Osteocyte (in vitro differentiated cells): ENCODE measurements at regions not wholly inside any gene's neighbourhood (a gene's known extent, or its start where the extent isn't known, plus 50 kb on each side); places are given as distances from the start of the nearest gene placed in this dataset.

Experiments
- DNase-seq: peaks from one replicate; pipeline ENCODE4 v3.0.0; 2021; ENCODE audit warnings: mixed read lengths; ENCODE audit not compliant: unreplicated experiment; ENCODE audit errors: extremely low spot score
- H3K27ac Mint-ChIP-seq: one replicate; pipeline ENCODE4 v1.8.0; 2021; ENCODE audit warnings: mild to moderate bottlenecking, mixed read lengths; ENCODE audit not compliant: unreplicated experiment
- H3K27me3 Mint-ChIP-seq: one replicate; pipeline ENCODE4 v1.8.0; 2021; ENCODE audit warnings: mixed read lengths; ENCODE audit not compliant: unreplicated experiment
- H3K36me3 Mint-ChIP-seq: one replicate; pipeline ENCODE4 v1.8.0; 2021; ENCODE audit warnings: mixed read lengths; ENCODE audit not compliant: unreplicated experiment
- H3K4me1 Mint-ChIP-seq: one replicate; pipeline ENCODE4 v1.8.0; 2021; ENCODE audit warnings: mixed read lengths; ENCODE audit not compliant: unreplicated experiment
- H3K4me3 Mint-ChIP-seq: one replicate; pipeline ENCODE4 v1.8.0; 2021; ENCODE audit warnings: mild to moderate bottlenecking, moderate library complexity, mixed read lengths; ENCODE audit not compliant: unreplicated experiment
- H3K9me3 Mint-ChIP-seq: one replicate; pipeline ENCODE4 v1.8.0; 2021; ENCODE audit warnings: mixed read lengths; ENCODE audit not compliant: unreplicated experiment
- TF ChIP-seq, protein P1 (sequence below): fragments of 200-600 bp; sonication (generic); IDR thresholded peaks from 2 replicates; pipeline ENCODE4 v1.5.0; 2021; ENCODE audit warnings: antibody characterized with exemption, mild to moderate bottlenecking, moderate library complexity

GRCh38 chr20:7346026-7346425, 578.5 kb downstream of the BMP2 start:
- Mint-ChIP-seq H3K27me3 (no peaks in the 10 kb centered on the region), H3K27ac (no peak overlapping the region), H3K9me3 (no peaks in the 10 kb centered on the region), H3K4me1 (no peaks in the 10 kb centered on the region), H3K4me3 (no peak overlapping the region), H3K36me3 (no peaks in the 10 kb centered on the region)
- TF ChIP-seq, protein P1, sequence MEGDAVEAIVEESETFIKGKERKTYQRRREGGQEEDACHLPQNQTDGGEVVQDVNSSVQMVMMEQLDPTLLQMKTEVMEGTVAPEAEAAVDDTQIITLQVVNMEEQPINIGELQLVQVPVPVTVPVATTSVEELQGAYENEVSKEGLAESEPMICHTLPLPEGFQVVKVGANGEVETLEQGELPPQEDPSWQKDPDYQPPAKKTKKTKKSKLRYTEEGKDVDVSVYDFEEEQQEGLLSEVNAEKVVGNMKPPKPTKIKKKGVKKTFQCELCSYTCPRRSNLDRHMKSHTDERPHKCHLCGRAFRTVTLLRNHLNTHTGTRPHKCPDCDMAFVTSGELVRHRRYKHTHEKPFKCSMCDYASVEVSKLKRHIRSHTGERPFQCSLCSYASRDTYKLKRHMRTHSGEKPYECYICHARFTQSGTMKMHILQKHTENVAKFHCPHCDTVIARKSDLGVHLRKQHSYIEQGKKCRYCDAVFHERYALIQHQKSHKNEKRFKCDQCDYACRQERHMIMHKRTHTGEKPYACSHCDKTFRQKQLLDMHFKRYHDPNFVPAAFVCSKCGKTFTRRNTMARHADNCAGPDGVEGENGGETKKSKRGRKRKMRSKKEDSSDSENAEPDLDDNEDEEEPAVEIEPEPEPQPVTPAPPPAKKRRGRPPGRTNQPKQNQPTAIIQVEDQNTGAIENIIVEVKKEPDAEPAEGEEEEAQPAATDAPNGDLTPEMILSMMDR, result no peak
- DNase-seq, result no peak

DNA sequence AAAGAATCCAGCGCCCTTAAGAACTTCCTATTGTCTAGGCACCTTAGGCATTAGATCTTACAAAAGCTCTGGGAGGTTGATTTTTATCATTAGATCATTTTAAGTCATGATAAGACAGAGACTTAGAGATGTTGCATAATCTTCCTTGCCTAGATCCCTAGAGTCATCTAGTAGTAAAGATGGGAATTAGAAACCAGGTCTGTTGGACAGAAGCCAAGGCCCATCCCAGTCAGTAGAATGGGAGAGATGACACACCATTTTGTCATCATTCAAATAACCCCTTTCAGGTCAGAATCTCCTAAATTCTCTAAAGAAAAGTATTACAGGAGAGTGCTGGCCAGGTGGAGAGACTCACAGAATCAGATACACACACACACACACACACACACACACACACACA, 579.1 kb downstream of the BMP2 start:
- Mint-ChIP-seq H3K4me3 (no peak overlapping the region), H3K36me3 (no peaks in the 10 kb centered on the region), H3K9me3 (no peaks in the 10 kb centered on the region), H3K27me3 (no peaks in the 10 kb centered on the region), H3K27ac (no peak overlapping the region), H3K4me1 (no peaks in the 10 kb centered on the region)
- TF ChIP-seq, protein P1, result no peak
- DNase-seq, result no peak

DNA sequence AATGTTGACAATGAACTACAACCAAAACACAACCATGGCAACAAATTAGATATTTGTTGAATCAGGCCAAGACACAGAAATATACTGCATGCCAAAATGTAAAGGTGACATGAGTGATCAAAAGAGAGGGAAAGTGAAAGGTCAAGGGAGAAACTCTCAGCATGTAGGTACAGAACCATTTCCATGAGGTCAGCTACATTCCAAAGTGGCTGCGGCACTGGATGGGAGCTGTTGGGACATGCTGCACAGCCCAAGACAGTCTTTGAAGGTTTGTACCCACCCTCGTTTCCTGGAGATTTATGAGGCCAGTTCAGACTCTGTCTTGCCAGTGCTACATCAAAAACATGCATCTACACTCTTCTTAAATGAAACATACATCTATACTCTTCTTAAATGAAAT, 579.9 kb downstream of the BMP2 start:
- no peaks in the 10 kb centered on the region for H3K36me3 Mint-ChIP-seq
- H3K4me1 Mint-ChIP-seq, result no peaks in the 10 kb centered on the region
- H3K9me3 Mint-ChIP-seq, result no peaks in the 10 kb centered on the region
- H3K4me3 Mint-ChIP-seq, result no peak overlapping the region
- DNase-seq, result no peak
- H3K27ac Mint-ChIP-seq, result no peak overlapping the region
- TF ChIP-seq, protein P1, result no peak
- H3K27me3 Mint-ChIP-seq, result no peaks in the 10 kb centered on the region

GRCh38 chr20:7348253-7348652, 580.8 kb downstream of the BMP2 start:
- Mint-ChIP-seq H3K27ac (no peak overlapping the region), H3K4me1 (no peaks in the 10 kb centered on the region), H3K9me3 (no peaks in the 10 kb centered on the region), H3K36me3 (no peaks in the 10 kb centered on the region), H3K27me3 (no peaks in the 10 kb centered on the region), H3K4me3 (no peak overlapping the region)
- no peak for DNase-seq
- TF ChIP-seq, protein P1, result no peak

DNA sequence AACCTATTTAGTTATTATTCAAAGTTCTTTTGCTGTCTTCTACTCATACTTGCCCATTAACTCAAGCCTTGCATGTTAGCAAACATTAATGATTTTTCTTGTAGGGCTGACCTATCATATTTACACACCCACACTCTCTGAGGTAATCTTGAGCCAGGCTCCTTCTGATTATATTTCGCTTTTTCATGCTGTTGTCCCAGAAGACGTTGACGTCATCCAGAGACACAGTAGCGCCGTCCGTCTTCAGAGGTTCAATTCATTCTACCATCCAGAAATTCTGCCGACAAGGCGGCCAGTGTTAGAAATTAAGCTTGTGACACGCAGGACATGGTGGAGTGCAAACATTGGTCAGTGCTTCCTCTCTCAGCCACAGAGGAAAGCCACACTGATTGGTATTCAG, 584.7 kb downstream of the BMP2 start:
- Mint-ChIP-seq H3K9me3 (no peaks in the 10 kb centered on the region), H3K4me1 (no peaks in the 10 kb centered on the region), H3K27ac (no peak overlapping the region), H3K27me3 (no peaks in the 10 kb centered on the region), H3K4me3 (no peak overlapping the region), H3K36me3 (no peaks in the 10 kb centered on the region)
- no peak for DNase-seq
- TF ChIP-seq, protein P1, result no peak
